ENCODE measurements at regions not wholly inside any gene's neighbourhood (a gene's known extent, or its start where the extent isn't known, plus 50 kb on each side); places are given as distances from the start of the nearest gene placed in this dataset.

GRCh38 chr11:40010011-40010410 lies 1449.4 kb downstream of the LRRC4C start:
- TF ChIP-seq, protein P1, sequence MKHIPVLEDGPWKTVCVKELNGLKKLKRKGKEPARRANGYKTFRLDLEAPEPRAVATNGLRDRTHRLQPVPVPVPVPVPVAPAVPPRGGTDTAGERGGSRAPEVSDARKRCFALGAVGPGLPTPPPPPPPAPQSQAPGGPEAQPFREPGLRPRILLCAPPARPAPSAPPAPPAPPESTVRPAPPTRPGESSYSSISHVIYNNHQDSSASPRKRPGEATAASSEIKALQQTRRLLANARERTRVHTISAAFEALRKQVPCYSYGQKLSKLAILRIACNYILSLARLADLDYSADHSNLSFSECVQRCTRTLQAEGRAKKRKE (CRISPR knock-in tag; IDR thresholded peaks at IDR 0.05; ENCODE audit: low read depth): no peak
- no peak for TF ChIP-seq SREBF2 (IDR thresholded peaks at IDR 0.05)
- TF ChIP-seq ZSCAN20 (CRISPR knock-in tag; IDR thresholded peaks at IDR 0.05): no peak
- TF ChIP-seq HDAC2 (IDR thresholded peaks at IDR 0.05): no peak
- TF ChIP-seq CTCF (IDR thresholded peaks at IDR 0.05): no peak
- TF ChIP-seq HOXB13 (CRISPR knock-in tag; IDR thresholded peaks at IDR 0.05; ENCODE audit: low read depth): no peak
- TF ChIP-seq PHF8 (IDR thresholded peaks at IDR 0.05; ENCODE audit: borderline replicate concordance, low read depth): no peak
- no peak for TF ChIP-seq CBX2 (IDR thresholded peaks at IDR 0.05; ENCODE audit: borderline replicate concordance, low read depth)
- TF ChIP-seq POLR2A (IDR thresholded peaks at IDR 0.05; ENCODE audit: low read length): no peak

Measured in A549 (cell line).